ENCODE measurements at regions not wholly inside any gene's neighbourhood (a gene's known extent, or its start where the extent isn't known, plus 50 kb on each side); places are given as distances from the start of the nearest gene placed in this dataset.

- H3K4me1 Mint-ChIP-seq, result peaks cover 6 to 8% of the 10 kb centered on the region in 2 experiments; a peak in 3 of 4 replicates
- WGBS (ENCODE audit: extremely low coverage, insufficient read length, low lambda C conversion rate), result no CpG with 5 or more reads among the region's 3 CpGs
- H3K79me2 ChIP-seq (ENCODE audit: insufficient read depth, low read length), result no peaks in the 10 kb centered on the region
Observed at GRCh38 chr9:119597499-119597898, 228.3 kb upstream of the BRINP1 start.

More at GRCh38 chr9:119597499-119597898, 228.3 kb upstream of the BRINP1 start:
- no peak overlapping the region for H3K23ac ChIP-seq (ENCODE audit: insufficient read length, low read depth, low read length)
- H3K27me3 Mint-ChIP-seq (ENCODE audit: low read depth), result no peaks in the 10 kb centered on the region; the same call in 1 of the 2 replicates
- H2AFZ ChIP-seq (ENCODE audit: low read length), result no peak overlapping the region
- H3K27ac Mint-ChIP-seq, result no peak overlapping the region
- no peak overlapping the region for H2BK5ac ChIP-seq (ENCODE audit: insufficient read length, low read length)
- H3K4me2 ChIP-seq (ENCODE audit: insufficient read depth, insufficient read length, low read length), result no peak overlapping the region
- DNase-seq, result no peak
- no peak overlapping the region for H2BK12ac ChIP-seq (ENCODE audit: insufficient read length, low read depth, low read length)
- H3K27me3 ChIP-seq (ENCODE audit: insufficient read depth, low read length), result no peaks in the 10 kb centered on the region
- TF ChIP-seq CTCF (conservative IDR thresholded peaks at IDR 0.05), result no peak
- no peak overlapping the region for H4K91ac ChIP-seq (ENCODE audit: insufficient read length, low read depth, low read length)
- no peak overlapping the region for H2BK120ac ChIP-seq (ENCODE audit: low read depth, low read length, poor library complexity, severe bottlenecking)
- no peak overlapping the region for H3K56ac ChIP-seq (ENCODE audit: insufficient read length, low read depth, low read length)
- no peak overlapping the region for H3K18ac ChIP-seq (ENCODE audit: insufficient read length, low read depth, low read length)
- H3K4ac ChIP-seq (ENCODE audit: low read depth, low read length), result no peak overlapping the region
- no peak overlapping the region for H3K27ac ChIP-seq (ENCODE audit: insufficient read length, low read depth, low read length)
- no peak overlapping the region for H4K8ac ChIP-seq (replicated peaks; ENCODE audit: insufficient read length, low read depth, low read length)
- H3K36me3 Mint-ChIP-seq (ENCODE audit: insufficient read depth in 1 of 3, low read depth in 3 of 3), result no peaks in the 10 kb centered on the region
- H2AK5ac ChIP-seq (ENCODE audit: insufficient read length, low read length), result no peak overlapping the region
- H3T11ph ChIP-seq (ENCODE audit: low read length), result no peak overlapping the region
- no peaks in the 10 kb centered on the region for H3K9me3 Mint-ChIP-seq
- H3K9me3 ChIP-seq (ENCODE audit: control insufficient read depth, low read depth, low read length), result no peaks in the 10 kb centered on the region
- H4K20me1 ChIP-seq (ENCODE audit: control insufficient read depth, insufficient read depth, insufficient read length), result no peaks in the 10 kb centered on the region
- H2BK20ac ChIP-seq (ENCODE audit: low read depth, low read length, poor library complexity, severe bottlenecking), result no peak overlapping the region
- H3K79me1 ChIP-seq (ENCODE audit: insufficient read depth, low read depth, low read length, poor library complexity, severe bottlenecking), result no peaks in the 10 kb centered on the region
- H3K14ac ChIP-seq (ENCODE audit: insufficient read depth, low read length), result no peak overlapping the region
- no peak overlapping the region for H3K9ac ChIP-seq (ENCODE audit: extremely low read depth, insufficient read length, low read length)
- no peaks in the 10 kb centered on the region for H3K4me1 ChIP-seq (ENCODE audit: insufficient read depth, low read length)
- no peaks in the 10 kb centered on the region for H3K23me2 ChIP-seq (ENCODE audit: insufficient read length, low read depth, low read length, poor library complexity, severe bottlenecking)
- no peak overlapping the region for H4K5ac ChIP-seq (ENCODE audit: insufficient read length, low read depth, low read length)
- H3K4me3 Mint-ChIP-seq, result no peak overlapping the region
- H2BK15ac ChIP-seq (ENCODE audit: low read depth, low read length), result no peak overlapping the region

All from H9 (cell line).